Kidney capillary endothelial cell (primary cell): ENCODE measurements at regions not wholly inside any gene's neighbourhood (a gene's known extent, or its start where the extent isn't known, plus 50 kb on each side); places are given as distances from the start of the nearest gene placed in this dataset.
A peak's percentile ranks its signal among the peaks of the same experiment; 100 is the strongest.
"Not testable (repeated sequence)": the region's sequence is repeated elsewhere in the genome, so short reads cannot be mapped to it uniquely, and the experiment has no call there.

Experiments
- DNase-seq: peaks from one replicate; pipeline ENCODE4 v3.0.0-alpha.2; 2018; ENCODE audit warnings: low spot score

GRCh38 chr9:115880221-115880885 is 273.2 kb upstream of the PAPPA start:
- no peak for DNase-seq

DNA sequence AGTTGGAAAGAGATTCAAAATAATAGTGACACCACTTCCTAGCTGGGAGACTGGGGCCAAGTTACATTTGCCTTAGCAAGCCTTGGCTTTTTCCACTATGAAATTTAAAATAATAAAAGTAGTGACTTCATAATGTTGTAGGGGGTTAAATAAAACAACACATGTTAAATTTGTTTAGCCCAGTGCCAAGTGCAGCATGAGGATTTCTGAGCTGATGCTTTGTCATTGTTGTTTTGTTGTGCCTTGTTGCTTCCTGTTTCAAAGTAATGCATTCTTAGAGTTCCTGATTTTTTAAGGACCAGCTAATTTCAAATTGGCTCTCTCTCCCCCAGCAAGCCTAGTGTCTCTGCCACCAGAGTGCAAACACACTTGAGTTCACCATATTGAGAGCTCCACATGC is 270.7 kb upstream of the PAPPA start:
- no peak for DNase-seq

GRCh38 chr9:115883467-115884329 is 269.9 kb upstream of the PAPPA start:
- DNase-seq: peak; percentile 1

GRCh38 chr9:115884846-115885245 is 268.7 kb upstream of the PAPPA start:
- no peak for DNase-seq

DNA sequence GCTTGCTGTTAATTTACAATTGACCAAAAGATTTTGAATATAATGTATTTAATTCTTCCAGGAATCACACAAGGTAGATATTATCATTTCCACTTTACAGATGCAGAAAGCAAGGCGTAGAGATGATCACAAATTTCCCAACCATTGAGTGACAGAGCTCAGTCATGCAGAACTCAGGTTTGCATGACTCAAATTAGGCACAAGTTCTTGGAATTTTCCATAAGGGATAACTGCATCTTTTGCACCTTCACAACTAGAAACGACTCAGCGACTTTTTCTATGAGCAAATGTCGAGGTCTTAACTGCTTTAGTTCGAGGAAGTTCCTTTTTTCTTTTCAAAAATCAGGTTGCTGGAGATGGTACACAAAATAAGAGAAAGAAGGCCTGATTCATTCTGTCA is 265.5 kb upstream of the PAPPA start:
- DNase-seq: no peak

DNA sequence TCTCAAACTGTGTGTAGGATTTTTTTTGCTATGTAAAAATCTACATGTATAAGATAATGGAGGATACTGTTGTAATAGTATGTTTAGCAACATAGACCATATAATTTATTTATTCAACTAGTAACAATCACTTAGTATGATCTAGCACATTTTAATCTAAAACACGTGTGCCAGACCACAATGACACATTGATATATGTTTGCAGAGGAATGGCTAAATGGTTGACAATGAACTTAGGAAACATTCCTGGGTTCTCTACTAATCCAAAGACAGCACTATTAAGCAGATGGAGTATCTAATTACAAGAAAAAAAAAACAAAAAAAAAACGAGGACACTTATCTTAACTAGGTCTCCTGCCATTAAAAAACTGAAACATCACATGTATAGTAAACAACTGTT is 261.7 kb upstream of the PAPPA start:
- no peak for DNase-seq

GRCh38 chr9:115898478-115898877 is 255.1 kb upstream of the PAPPA start:
- DNase-seq: not testable (repeated sequence)

GRCh38 chr9:115900698-115901097 is 252.9 kb upstream of the PAPPA start:
- DNase-seq: no peak

- DNase-seq: no peak
These were observed 242.6 kb upstream of the PAPPA start for GRCh38 chr9:115910959-115911358.

- DNase-seq: no peak
These were observed 241.5 kb upstream of the PAPPA start for GRCh38 chr9:115912086-115912485.

GRCh38 chr9:115913696-115914095 is 239.9 kb upstream of the PAPPA start:
- no peak for DNase-seq

- DNase-seq: no peak
These were observed 239.3 kb upstream of the PAPPA start for GRCh38 chr9:115914291-115914690.

DNA sequence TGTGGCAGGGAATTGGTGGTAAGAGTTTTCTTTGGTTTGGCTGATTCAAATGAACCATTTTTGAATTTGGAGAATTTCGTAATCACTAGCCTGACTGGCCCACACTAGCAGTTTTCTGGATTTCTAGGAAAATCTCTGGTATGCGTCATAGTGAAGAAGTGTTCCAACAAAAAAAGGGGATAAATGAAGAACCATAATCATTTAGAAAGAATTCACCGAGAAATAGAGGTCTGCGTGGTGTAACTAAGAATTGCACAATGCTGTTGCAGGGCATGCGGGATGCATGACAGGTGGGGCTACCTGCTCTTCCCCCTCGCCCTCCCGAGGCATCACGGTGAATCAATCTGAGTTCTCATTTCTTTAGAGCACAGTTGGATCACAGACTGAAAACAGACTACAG is 232.3 kb upstream of the PAPPA start:
- no peak for DNase-seq

- DNase-seq: no peak
These were observed 231.1 kb upstream of the PAPPA start for GRCh38 chr9:115922444-115922843.

GRCh38 chr9:115923410-115923809 is 230.2 kb upstream of the PAPPA start:
- no peak for DNase-seq

DNA sequence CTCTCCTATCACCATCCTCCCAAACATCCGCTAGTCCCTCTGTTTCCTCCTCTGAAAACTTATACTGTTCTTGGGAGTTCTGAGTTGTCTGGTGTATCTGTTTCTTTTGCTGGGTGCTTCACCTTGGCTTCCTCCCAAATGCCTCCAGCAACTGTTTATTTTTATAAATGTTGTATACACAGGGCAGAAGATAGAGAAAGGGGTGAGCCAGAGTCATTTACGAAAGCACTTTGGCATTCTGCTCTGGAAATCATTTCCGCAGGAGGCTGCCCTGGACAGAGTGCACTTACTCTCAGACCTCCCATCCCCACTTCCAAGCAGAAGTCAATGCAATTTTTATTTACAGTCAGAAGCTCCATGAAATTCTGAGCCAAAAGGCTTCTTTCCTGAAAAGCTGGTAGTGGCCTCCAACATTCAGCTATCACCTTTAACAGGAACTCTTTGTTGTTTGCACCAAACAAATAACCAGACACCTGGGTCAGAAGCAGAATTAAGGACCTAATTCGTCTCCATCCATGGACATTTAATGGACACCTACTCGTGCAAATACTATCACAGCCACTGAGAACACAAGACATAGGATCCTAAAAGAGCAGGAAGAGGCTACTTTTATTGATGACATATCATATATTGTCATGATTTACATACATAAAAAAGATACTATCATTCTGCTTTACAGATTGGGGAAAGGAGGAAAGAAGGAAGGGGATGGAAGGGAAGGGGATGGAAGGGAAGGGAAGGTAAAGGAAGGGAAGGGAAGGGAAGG is 229.5 kb upstream of the PAPPA start:
- DNase-seq: no peak

GRCh38 chr9:115924669-115924987 is 229.0 kb upstream of the PAPPA start:
- no peak for DNase-seq

DNA sequence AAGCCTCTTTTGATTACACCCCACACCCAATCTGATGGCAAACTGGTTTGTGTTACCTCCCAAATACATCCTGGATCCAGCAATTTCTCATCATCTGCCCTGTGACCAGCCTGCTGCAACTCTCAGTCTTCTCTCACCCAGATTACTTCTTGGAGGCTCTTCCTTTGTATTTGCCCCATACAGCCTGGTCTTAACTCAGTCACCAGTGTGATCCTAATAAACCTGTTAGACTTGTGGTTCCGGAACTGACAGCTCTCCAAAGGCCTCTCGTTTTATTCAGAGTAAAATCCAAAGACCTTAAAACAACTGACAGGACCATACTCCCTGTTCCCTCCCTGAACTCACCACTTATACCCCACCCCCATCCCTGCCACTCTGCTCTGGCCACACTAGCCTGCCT is 228.2 kb upstream of the PAPPA start:
- no peak for DNase-seq

DNA sequence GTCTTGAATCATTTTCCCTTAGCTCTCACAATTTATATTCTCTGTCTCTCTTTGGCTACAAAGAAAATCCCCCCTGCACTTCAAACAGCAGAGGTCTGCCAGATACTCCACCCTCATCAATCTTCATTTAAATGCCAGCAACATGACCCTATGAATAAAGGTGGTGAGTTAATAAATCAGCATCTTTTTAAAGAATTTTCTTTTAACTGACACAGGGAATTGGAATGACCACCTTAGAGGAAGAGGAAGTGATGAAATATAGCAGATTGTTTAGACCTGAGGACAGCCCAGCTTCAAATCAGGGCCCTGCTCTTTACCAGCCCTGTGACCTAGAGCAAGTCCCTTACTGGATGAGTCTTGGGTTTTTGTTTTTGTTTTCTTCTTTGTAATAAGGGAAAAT is 223.1 kb upstream of the PAPPA start:
- DNase-seq: no peak

- DNase-seq: no peak
These were observed 215.1 kb upstream of the PAPPA start for GRCh38 chr9:115938479-115938878.

GRCh38 chr9:115939065-115939765 is 214.4 kb upstream of the PAPPA start:
- DNase-seq: no peak

- DNase-seq: no peak
These were observed 211.9 kb upstream of the PAPPA start for GRCh38 chr9:115941561-115942315.
